Heart left ventricle (tissue), 16 donors: ENCODE measurements at regions not wholly inside any gene's neighbourhood (a gene's known extent, or its start where the extent isn't known, plus 50 kb on each side); places are given as distances from the start of the nearest gene placed in this dataset.
A peak's percentile ranks its signal among the peaks of the same experiment; 100 is the strongest.

ENCODE experiments used
- ATAC-seq, 4 donors: fragments of 200-7000 bp; cut with Tn5 transposase; one replicate each; pipeline ENCODE4 v1.9.1; 2020 to 2022; ENCODE audit warnings: moderate library complexity in 4 of 4, mild to moderate bottlenecking in 3 of 4, moderate number of reproducible peaks in 1 of 4
- DNase-seq, 5 donors: peaks; one replicate each; pipeline ENCODE4 v3.0.0-alpha.2; 2020
- H3K27ac ChIP-seq, 12 donors: fragments of 200-600 bp; sonication (generic) in 4 of 12; one replicate each; pipeline versions ENCODE4 v1.5.0 to v1.8.0; 2016 to 2022; ENCODE audit warnings: mild to moderate bottlenecking in 2 of 12
- H3K27me3 ChIP-seq, 9 donors: fragments of 200-600 bp; sonication (generic) in 2 of 9; one replicate each; pipeline versions ENCODE4 v1.5.1 to v1.8.0; 2016 to 2022; ENCODE audit warnings: mild to moderate bottlenecking in 3 of 9
- H3K36me3 ChIP-seq, 9 donors: fragments of 200-600 bp; sonication (generic) in 2 of 9; one replicate each; pipeline versions ENCODE4 v1.5.0 to v1.8.0; 2018 to 2022; ENCODE audit warnings: mild to moderate bottlenecking in 2 of 9
- H3K4me1 ChIP-seq, 12 donors: fragments of 200-600 bp; sonication (generic) in 4 of 12; one replicate each; pipeline versions ENCODE4 v1.5.0 to v1.8.0; 2016 to 2022; ENCODE audit warnings: mild to moderate bottlenecking in 3 of 12
- H3K4me3 ChIP-seq, 12 donors: fragments of 200-600 bp; sonication (generic) in 4 of 12; one replicate each; pipeline versions ENCODE4 v1.5.0 to v1.8.0; 2017 to 2022; ENCODE audit warnings: mild to moderate bottlenecking in 9 of 12, moderate library complexity in 4 of 12
- H3K9me3 ChIP-seq, 12 donors: fragments of 200-600 bp; sonication (generic) in 4 of 12; one replicate each; pipeline versions ENCODE4 v1.5.0 to v1.8.0; 2016 to 2022; ENCODE audit warnings: mild to moderate bottlenecking in 1 of 12
- POLR2A ChIP-seq, 2 donors: fragments of 450-650 bp; IDR thresholded peaks; one replicate each; pipeline ENCODE4 v1.6.1; 2017; ENCODE audit warnings: antibody characterized with exemption in 2 of 2, mild to moderate bottlenecking in 2 of 2, moderate library complexity in 2 of 2
- WGBS, 4 donors: extraction: QIAGEN DNeasy Blood & Tissue Kit in 2 of 4; methylation state at CpG; one replicate each; pipeline versions ENCODE4 v1.1.5 to v1.1.7; 2013 to 2018; 5-methylcytosine and 5-hydroxymethylcytosine counted together
- intact Hi-C, 10 donors: fragments of 100-400 bp; cut with DNase I; formaldehyde crosslinking; loops; one replicate each; pipeline versions ENCODE4 v1.11.1 to v1.14.2; 2022
- TF ChIP-seq, protein P1 (sequence below), 12 donors: fragments of 200-600 bp; sonication (generic) in 4 of 12; IDR thresholded peaks; one replicate each; pipeline versions ENCODE4 v1.5.0 to v1.8.0; 2018 to 2022; ENCODE audit warnings: antibody characterized with exemption in 12 of 12, mild to moderate bottlenecking in 5 of 12
- donor health status: ischemic (EF 13 %, LVEDD 7.1; RV severe dilation, severe dysfunction).
- donor health status: healthy with polysubstance abuse.
- donor health status: DM: no; HTN: yes; CAD: no.
- donor health status: DM: no; HTN: no; CAD: no.
- donor health status: ischemic (EF 25% LVEDD 6.9; RV normal size, moderate dysfunction).
- donor health status: ischemic (EF 25% LVEDD 5.7; RV mildly dilated, moderate dysfunction).
- donor health status: healthy.
- donor health status: DM: yes; HTN: yes; CAD: no.
- donor health status: ischemic (EF 35%, LVEDD 5.7; RV mildly dilated, moderate dysfunction).
- donor health status: nonischemic (EF 11% LVEDD 7.7; RV severe dilation, severe dysfunction).
- donor health status: DM: yes; HTN: yes; CAD: no.
- donor health status: PGD.
- donor health status: ischemic (EF 29% LVEDD 5.4; RV normal size, mild dysfunction).
- donor health status: nonischemic (EF 23%, LVEDD 6.1; RV moderate dilation, normal function).

DNA sequence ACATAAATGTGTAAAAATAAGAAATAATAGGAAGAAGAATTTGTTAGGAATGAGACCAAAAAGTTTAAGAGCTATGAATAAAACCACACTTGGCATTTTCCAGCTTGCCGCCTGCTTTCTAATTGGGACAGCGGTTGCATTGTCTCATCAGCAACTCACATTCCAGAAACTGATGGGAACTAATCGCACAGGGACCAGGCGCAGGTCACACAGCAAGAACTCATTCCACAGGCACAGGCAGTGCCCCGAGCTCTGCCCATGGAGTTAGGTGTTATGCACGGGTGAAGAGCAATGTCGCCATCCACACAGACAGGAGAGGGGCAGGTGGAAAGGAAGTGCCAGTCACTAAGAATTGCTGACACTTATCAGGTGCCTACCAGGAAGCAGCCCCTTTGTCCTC lies 279.9 kb downstream of the NSG2 start:
- DNase-seq = no peak
- Histone ChIP-seq H3K27ac (no peak overlapping the region), H3K9me3 (no peaks in the 10 kb centered on the region), H3K4me1 (no peaks in the 10 kb centered on the region), H3K27me3 (peaks cover 0 to 56% (median 4%) of the 10 kb centered on the region in 9 donors), H3K4me3 (no peak overlapping the region), H3K36me3 (no peaks in the 10 kb centered on the region)
- 61 to 72% (median 66%) methylated on average over 7 of the region's 7 CpGs for WGBS, 4 donors
- ATAC-seq = no peak
- TF ChIP-seq, protein P1, sequence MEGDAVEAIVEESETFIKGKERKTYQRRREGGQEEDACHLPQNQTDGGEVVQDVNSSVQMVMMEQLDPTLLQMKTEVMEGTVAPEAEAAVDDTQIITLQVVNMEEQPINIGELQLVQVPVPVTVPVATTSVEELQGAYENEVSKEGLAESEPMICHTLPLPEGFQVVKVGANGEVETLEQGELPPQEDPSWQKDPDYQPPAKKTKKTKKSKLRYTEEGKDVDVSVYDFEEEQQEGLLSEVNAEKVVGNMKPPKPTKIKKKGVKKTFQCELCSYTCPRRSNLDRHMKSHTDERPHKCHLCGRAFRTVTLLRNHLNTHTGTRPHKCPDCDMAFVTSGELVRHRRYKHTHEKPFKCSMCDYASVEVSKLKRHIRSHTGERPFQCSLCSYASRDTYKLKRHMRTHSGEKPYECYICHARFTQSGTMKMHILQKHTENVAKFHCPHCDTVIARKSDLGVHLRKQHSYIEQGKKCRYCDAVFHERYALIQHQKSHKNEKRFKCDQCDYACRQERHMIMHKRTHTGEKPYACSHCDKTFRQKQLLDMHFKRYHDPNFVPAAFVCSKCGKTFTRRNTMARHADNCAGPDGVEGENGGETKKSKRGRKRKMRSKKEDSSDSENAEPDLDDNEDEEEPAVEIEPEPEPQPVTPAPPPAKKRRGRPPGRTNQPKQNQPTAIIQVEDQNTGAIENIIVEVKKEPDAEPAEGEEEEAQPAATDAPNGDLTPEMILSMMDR (IDR thresholded peaks at IDR 0.05) = no peak
- no peak for TF ChIP-seq POLR2A (IDR thresholded peaks at IDR 0.05)
- intact Hi-C loops = loop anchor here in 5 of 10 donors (5.0 to 10.0 kb wide), 4 partner anchors 92 to 609 kb away; no protein-coding TSS in a partner anchor

DNA sequence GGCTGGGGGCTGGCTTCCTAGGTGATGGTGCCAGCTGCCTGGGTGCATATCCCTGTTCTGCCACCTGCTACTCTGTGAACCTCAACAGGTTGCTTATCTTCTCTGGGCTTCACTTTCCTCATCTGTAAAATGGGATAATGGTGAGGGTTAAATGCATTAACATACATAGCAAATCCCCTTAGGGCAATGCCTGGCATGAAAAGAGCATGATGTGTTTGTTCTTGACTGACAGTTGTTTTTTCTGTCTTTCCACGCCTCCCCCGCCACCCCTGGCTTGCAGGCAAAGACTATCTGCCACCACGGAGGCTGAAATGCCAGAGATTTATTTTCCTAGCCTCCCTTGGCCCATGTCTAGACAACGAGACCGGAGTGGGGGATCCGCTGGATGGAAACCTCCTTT lies 280.5 kb downstream of the NSG2 start:
- ATAC-seq (no peak), DNase-seq (no peak)
- Histone ChIP-seq H3K9me3 (no peaks in the 10 kb centered on the region), H3K36me3 (no peaks in the 10 kb centered on the region), H3K27ac (no peak overlapping the region), H3K4me3 (no peak overlapping the region), H3K27me3 (peaks cover 0 to 56% (median 4%) of the 10 kb centered on the region in 9 donors), H3K4me1 (no peaks in the 10 kb centered on the region)
- intact Hi-C loops = loop anchor here in 5 of 10 donors (5.0 to 10.0 kb wide), 4 partner anchors 91 to 609 kb away; no protein-coding TSS in a partner anchor
- WGBS, 4 donors = 42 to 45% (median 44%) methylated on average over 5 to 6 of the region's 6 CpGs
- TF ChIP-seq, protein P1 (IDR thresholded peaks at IDR 0.05) = no peak
- no peak for TF ChIP-seq POLR2A (IDR thresholded peaks at IDR 0.05)

DNA sequence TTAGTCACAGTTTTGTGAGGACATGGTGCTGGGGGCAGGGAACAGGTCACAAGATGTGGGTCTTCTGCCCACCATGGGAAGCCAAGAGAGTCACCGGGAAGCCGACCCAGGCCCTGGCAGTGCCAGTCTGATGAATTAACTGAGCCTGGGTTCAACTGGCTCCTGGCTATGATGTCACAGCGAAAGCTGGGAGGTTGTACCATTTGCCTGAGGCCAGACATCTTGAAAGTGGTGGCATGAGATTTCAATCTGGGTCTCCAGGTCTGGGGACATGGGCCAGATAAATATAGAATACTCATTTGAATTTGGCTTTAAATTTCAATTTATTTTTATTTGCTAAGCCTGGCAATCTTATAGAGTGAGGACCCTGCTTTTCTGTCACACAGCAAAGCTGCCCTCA lies 280.9 kb downstream of the NSG2 start:
- Histone ChIP-seq H3K27me3 (peaks cover 0 to 53% (median 4%) of the 10 kb centered on the region in 9 donors), H3K27ac (no peak overlapping the region)

DNA sequence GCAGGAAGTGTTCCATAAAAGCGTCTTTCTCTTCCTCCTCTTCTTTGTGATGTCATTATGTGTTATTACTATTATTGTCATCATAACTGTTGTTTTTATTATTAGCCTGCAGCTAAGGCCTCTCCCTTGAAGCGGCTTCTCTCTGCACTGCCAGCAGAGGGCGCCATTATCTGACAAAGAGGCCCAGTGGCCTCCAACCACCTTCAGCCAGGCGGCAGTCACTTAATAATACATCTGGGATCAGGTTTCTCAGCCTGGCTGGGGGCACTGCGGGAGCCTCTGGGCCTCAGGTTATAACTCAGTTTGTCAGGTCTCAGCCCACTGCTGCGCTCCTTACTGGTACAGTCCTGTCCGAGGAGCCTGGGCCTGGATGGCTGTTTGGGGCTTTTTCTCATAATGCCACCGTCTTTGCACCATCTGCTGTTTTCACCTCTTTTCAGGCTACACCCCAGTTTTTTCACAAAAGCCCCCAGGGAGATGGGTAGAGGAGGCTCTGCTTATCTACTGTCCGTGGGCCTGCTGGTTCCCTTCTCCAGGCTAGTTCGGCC lies 281.9 kb downstream of the NSG2 start:
- Histone ChIP-seq H3K27ac (no peak overlapping the region), H3K36me3 (no peaks in the 10 kb centered on the region), H3K9me3 (no peaks in the 10 kb centered on the region), H3K27me3 (peaks cover 0 to 42% (median 4%) of the 10 kb centered on the region in 9 donors), H3K4me1 (no peaks in the 10 kb centered on the region), H3K4me3 (no peak overlapping the region)
- ATAC-seq (peak; percentile 15 to 84 (median 67)), DNase-seq (peak in 4 of 5 donors; percentile 29 to 78 (median 60))
- intact Hi-C loops = loop anchor here in 5 of 10 donors (5.0 to 10.0 kb wide), 4 partner anchors 90 to 607 kb away; no protein-coding TSS in a partner anchor
- no peak for TF ChIP-seq POLR2A (IDR thresholded peaks at IDR 0.05)
- TF ChIP-seq, protein P1 (IDR thresholded peaks at IDR 0.05) = peak; percentile 43 to 72 (median 62)
- WGBS, 4 donors = 34 to 38% (median 37%) methylated on average over 10 of the region's 10 CpGs

More for the DNA sequence above, 280.9 kb downstream of the NSG2 start:
- ATAC-seq (no peak), DNase-seq (no peak)
- H3K9me3 ChIP-seq = no peaks in the 10 kb centered on the region
- no peaks in the 10 kb centered on the region for H3K36me3 ChIP-seq
- WGBS, 4 donors = 58 to 90% (median 67%) methylated on average over 2 to 3 of the region's 3 CpGs
- TF ChIP-seq, protein P1 (IDR thresholded peaks at IDR 0.05) = no peak
- no peak for TF ChIP-seq POLR2A (IDR thresholded peaks at IDR 0.05)
- no peaks in the 10 kb centered on the region for H3K4me1 ChIP-seq
- H3K4me3 ChIP-seq = no peak overlapping the region
- intact Hi-C loops = loop anchor here in 5 of 10 donors (5.0 to 10.0 kb wide), 4 partner anchors 91 to 608 kb away; no protein-coding TSS in a partner anchor
